Osteocyte (in vitro differentiated cells): ENCODE measurements at regions not wholly inside any gene's neighbourhood (a gene's known extent, or its start where the extent isn't known, plus 50 kb on each side); places are given as distances from the start of the nearest gene placed in this dataset.

Experiments
- DNase-seq: peaks from one replicate; pipeline ENCODE4 v3.0.0; 2021; ENCODE audit warnings: mixed read lengths; ENCODE audit not compliant: unreplicated experiment; ENCODE audit errors: extremely low spot score
- H3K27ac Mint-ChIP-seq: one replicate; pipeline ENCODE4 v1.8.0; 2021; ENCODE audit warnings: mild to moderate bottlenecking, mixed read lengths; ENCODE audit not compliant: unreplicated experiment
- H3K27me3 Mint-ChIP-seq: one replicate; pipeline ENCODE4 v1.8.0; 2021; ENCODE audit warnings: mixed read lengths; ENCODE audit not compliant: unreplicated experiment
- H3K36me3 Mint-ChIP-seq: one replicate; pipeline ENCODE4 v1.8.0; 2021; ENCODE audit warnings: mixed read lengths; ENCODE audit not compliant: unreplicated experiment
- H3K4me1 Mint-ChIP-seq: one replicate; pipeline ENCODE4 v1.8.0; 2021; ENCODE audit warnings: mixed read lengths; ENCODE audit not compliant: unreplicated experiment
- H3K4me3 Mint-ChIP-seq: one replicate; pipeline ENCODE4 v1.8.0; 2021; ENCODE audit warnings: mild to moderate bottlenecking, moderate library complexity, mixed read lengths; ENCODE audit not compliant: unreplicated experiment
- H3K9me3 Mint-ChIP-seq: one replicate; pipeline ENCODE4 v1.8.0; 2021; ENCODE audit warnings: mixed read lengths; ENCODE audit not compliant: unreplicated experiment
- CTCF ChIP-seq: fragments of 200-600 bp; sonication (generic); IDR thresholded peaks from 2 replicates; pipeline ENCODE4 v1.5.0; 2021; ENCODE audit warnings: antibody characterized with exemption, mild to moderate bottlenecking, moderate library complexity

GRCh38 chr2:238570391-238570790 lies 143.7 kb downstream of the ASB1 start:
- no peak for TF ChIP-seq CTCF
- no peak overlapping the region for H3K4me3 Mint-ChIP-seq
- no peaks in the 10 kb centered on the region for H3K27me3 Mint-ChIP-seq
- DNase-seq = no peak
- H3K36me3 Mint-ChIP-seq = no peaks in the 10 kb centered on the region
- H3K27ac Mint-ChIP-seq = no peak overlapping the region
- H3K4me1 Mint-ChIP-seq = no peaks in the 10 kb centered on the region
- no peaks in the 10 kb centered on the region for H3K9me3 Mint-ChIP-seq

- no peak for TF ChIP-seq CTCF
- Mint-ChIP-seq H3K4me3 (no peak overlapping the region), H3K27me3 (peaks cover 2% of the 10 kb centered on the region), H3K4me1 (no peaks in the 10 kb centered on the region), H3K36me3 (no peaks in the 10 kb centered on the region), H3K9me3 (no peaks in the 10 kb centered on the region), H3K27ac (no peak overlapping the region)
- no peak for DNase-seq
These were observed 144.2 kb downstream of the ASB1 start for GRCh38 chr2:238570926-238571325.

- Mint-ChIP-seq H3K27me3 (peaks cover 2% of the 10 kb centered on the region), H3K4me1 (no peaks in the 10 kb centered on the region), H3K9me3 (no peaks in the 10 kb centered on the region), H3K36me3 (no peaks in the 10 kb centered on the region), H3K4me3 (no peak overlapping the region), H3K27ac (no peak overlapping the region)
- TF ChIP-seq CTCF = no peak
- no peak for DNase-seq
These were observed 145.1 kb downstream of the ASB1 start for GRCh38 chr2:238571661-238572372.

GRCh38 chr2:238573065-238573778 lies 146.5 kb downstream of the ASB1 start:
- Mint-ChIP-seq H3K4me3 (no peak overlapping the region), H3K27me3 (peaks cover 2% of the 10 kb centered on the region), H3K9me3 (no peaks in the 10 kb centered on the region), H3K36me3 (no peaks in the 10 kb centered on the region), H3K27ac (no peak overlapping the region), H3K4me1 (no peaks in the 10 kb centered on the region)
- DNase-seq = no peak
- TF ChIP-seq CTCF = peak; percentile 39

GRCh38 chr2:238573916-238574315 lies 147.2 kb downstream of the ASB1 start:
- no peaks in the 10 kb centered on the region for H3K9me3 Mint-ChIP-seq
- no peaks in the 10 kb centered on the region for H3K36me3 Mint-ChIP-seq
- no peak for TF ChIP-seq CTCF
- H3K4me3 Mint-ChIP-seq = no peak overlapping the region
- H3K27me3 Mint-ChIP-seq = peaks cover 2% of the 10 kb centered on the region
- no peak for DNase-seq
- no peak overlapping the region for H3K27ac Mint-ChIP-seq
- no peaks in the 10 kb centered on the region for H3K4me1 Mint-ChIP-seq
